ENCODE measurements at regions not wholly inside any gene's neighbourhood (a gene's known extent, or its start where the extent isn't known, plus 50 kb on each side); places are given as distances from the start of the nearest gene placed in this dataset.
A peak's percentile ranks its signal among the peaks of the same experiment; 100 is the strongest.

DNA sequence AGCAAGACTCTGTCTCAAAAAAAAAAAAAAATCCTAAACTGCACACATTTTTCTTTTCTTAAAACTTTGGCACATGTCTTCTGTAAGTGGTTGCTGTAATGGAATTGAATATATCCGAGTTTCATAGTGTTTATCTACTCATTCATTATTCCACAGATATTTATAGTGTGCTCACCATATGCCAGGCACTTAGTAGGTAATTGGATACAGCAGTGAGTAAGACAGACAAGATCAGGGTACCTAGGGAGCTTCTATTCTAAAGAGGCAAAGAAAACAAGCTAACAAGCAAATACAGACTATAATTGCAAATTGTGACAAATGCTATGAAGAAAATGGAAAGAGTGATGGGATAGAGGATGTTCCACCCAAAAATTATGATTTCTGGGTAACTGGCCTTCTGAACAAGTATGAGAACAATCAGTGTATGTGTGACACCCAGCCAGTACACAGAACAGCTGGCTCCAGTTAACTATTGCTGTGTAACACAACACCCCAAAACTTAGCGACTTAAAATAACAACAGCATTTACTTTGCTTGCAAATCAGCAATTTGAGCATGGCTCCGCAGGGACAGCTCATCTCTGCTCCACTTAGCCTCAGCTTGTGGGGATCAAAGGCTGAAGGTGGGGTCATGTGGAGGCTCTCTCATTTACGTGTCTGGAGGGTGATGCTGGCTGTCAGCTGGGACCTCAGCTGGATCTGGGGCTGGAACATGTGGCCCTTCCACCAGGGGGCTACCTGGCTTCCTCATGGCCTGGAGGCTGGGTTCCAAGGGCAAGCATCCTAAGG, 224.9 kb downstream of the INSIG2 start:
- DNase-seq: no peak

DNA sequence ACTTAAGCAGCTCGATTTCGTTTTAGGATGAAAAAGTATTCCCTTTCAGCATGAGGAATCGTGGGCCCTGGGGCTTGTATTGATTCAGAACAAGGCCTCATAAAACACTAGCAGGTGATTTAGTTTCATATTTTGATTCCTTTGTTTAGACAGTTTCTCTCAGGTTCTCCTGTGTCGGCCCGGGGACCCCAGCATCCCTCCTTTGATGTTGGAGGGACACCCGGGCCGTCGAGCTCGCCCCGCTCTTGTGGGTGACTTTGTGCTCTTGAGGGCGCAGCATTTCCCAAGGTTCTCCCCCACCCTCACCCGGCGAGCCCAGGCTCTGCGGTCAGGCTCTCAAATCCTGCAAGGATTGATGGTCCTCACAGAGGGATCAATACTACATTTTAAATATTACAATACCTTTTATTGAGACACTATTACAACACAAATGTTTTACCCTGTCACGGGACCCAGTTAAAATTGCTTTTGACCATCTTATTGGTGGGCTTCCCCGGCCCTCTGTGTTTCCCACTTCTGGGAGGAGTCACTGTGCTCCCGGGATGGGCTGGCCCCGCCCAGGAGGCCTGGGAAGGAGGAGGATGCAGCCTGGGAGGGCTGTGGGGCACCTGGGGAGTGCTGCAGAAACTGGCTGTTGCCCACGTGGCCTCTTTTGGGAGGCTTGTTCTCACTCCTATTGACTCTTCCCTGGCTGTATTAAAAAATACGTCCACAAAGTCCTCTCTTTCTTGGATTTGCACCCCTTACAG, 222.6 kb downstream of the INSIG2 start:
- DNase-seq: no peak

DNA sequence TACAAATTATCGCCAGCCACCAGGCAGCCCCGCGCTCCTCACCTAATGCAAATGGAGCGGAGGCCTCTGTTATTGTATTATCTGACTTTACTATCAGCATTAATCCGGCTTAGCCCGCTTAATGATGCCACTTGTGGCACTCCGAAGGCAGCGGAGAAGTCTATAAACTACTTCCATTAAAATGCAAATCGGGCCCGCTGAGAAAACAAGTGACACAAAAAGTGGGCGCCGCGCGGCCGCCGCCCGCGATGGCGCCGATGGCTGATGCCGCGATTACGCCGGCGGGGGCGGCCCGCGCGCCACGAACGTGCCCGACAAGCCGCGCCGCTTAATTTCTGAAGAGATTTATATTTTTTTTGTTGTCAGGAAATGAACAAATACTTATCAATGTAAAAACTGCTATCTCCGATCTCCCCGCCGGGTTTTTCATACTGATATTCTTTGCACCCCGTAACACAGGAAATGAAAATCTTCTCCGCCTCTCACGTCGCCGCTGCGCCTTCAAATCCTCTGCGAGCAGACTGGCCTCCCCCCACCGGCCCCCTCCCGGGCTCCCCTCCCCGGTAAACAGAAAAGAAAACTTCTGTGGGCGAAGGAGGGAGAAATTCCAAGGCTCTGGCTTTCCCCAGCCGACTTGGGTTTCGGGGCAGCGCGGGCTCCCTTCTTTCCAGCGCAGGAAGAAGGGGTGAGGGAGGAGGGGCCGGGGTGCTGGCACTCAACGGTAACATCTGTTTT, 221.8 kb downstream of the INSIG2 start:
- DNase-seq: peak; percentile 68

DNA sequence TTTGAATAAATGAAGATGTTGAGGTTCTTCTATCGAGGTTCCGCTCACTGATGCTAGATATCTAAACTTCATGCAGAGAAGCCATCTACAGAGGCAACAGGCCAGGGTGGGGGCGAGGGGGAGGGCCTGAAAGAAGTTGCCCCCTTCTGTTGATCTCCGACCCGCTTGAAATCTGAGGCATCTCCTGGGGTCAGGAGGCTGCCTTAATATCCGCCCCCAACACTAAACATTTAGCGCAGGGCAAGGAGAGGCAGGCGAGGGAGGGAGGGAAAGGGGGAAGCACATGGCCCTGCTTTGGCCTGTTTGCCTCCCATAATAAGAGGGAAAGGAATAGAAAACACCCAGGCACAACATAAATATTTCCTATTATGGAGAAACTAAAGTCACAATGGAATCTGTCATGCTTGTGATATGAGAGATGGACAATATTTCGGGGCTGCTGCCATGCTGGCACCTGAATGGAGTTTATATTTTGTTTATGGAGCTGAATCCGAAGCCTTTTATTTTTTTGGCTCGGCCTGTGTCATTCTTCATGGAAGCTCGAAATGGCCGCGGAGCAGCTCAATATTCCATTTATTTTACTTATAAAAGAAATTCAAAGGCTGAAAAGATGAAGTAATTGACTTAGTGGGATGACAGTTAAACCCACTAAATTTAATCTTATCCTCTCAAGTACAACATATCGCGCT, 221.1 kb downstream of the INSIG2 start:
- DNase-seq: no peak

DNA sequence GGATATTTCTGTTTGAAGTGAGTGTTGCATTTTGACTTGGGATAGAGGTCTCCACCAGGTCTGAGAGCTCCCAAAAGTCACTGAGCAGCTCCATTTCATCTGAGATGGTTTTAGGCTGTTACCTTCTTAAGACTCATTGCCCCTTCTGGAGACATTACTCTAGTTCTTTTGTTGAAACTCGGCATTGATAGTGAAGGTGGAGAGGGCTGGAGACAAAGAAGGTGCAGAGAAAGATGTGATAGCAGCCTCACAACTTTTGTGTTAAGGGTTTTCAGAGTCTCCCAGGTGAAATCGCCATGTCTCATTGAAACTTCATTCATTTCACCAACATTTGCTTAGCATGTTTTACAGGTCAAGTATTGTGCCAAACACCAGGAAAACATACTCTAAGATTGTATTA, 219.6 kb downstream of the INSIG2 start:
- DNase-seq: no peak

DNA sequence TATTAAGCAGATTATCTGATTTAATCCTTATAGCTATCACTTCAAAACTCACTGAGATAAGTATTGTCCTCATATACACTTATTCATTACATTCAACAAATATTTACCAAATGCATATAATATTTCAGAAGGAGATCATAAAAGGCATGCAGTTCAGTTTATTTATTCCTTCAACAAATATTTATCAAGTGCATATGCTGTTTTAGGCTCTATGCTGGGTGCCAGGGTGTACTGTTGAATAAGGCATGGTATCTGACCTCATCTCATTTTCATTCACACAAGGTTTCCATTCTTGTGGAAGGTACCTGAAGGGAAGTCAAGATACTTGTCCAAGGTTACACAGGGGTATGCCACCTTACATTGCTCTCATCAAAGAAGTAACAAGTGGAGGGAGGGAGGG, 213.0 kb downstream of the INSIG2 start:
- DNase-seq: no peak

DNA sequence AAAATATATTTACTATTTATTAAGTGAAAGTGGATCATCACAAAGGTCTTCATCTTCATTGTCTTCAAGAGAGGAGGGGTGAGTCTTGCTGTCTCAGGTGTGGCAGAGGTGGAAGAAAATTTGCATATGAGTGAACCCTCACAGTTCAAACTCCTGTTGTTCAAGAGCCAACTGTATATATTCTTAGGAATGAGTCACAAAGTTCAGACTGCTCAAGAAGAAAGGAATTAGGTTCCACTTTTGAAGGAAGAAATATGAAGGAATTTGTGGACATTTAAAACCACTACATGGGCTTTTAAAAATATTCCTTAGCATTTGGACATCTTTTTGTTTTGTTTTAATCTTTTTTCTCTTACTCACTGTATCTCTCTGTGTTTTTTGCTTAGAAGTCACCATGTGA, 212.6 kb downstream of the INSIG2 start:
- DNase-seq: no peak

DNA sequence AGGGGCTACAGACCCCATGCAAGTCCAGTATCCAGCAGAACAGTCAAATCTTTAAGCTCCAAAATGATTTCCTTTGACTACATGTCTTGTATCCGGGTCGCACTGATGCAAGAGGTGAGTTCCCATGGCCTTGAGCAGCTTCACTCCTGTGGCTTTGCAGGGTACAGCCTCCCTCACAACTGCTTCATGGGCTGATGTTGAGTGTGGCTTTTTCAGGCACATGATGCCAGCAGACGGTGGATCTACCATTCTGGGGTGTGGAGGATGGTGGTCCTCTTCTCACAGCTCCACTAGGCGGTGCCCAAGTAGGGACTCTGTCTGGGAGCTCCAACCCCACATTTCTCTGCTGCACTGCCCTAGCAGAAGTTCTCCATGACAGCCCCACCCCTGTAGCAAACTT, 208.4 kb downstream of the INSIG2 start:
- DNase-seq: no peak

DNA sequence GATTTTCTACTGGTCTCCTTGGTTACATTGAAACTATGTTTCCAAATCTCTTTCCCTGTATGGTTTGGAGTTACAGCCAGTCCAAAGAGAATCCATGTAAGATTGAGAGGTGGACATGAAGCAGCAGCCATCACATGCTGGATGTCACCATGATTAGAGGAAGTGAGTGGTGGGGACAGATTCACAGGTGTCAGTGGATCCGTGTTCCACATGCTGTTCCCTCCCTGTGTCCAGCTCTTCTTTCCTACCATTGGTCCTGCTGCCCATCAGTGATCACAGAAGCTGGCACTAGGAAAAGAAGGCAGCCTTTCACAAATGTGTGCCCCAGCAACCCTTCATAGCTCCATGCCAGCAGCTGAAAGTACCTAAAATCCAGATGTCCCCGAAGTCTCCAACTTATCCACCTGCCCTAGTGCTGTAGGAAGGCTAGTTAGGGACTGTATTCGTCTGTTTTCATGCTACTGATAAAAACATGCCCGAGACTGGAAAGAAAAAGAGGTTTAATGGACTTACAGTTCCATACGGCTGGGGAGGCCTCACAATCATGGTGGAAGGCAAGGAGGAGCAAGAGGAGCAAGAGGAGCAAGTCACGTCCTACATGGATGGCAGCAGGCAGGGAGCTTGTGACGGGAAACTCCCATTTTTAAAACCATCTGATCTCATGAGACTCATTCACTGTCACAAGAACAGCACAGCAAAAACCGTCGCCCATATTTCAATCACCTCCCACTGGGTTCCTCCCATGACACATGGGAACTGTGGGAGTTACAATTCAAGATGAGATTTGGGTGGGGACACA, 207.5 kb downstream of the INSIG2 start:
- no peak for DNase-seq

DNA sequence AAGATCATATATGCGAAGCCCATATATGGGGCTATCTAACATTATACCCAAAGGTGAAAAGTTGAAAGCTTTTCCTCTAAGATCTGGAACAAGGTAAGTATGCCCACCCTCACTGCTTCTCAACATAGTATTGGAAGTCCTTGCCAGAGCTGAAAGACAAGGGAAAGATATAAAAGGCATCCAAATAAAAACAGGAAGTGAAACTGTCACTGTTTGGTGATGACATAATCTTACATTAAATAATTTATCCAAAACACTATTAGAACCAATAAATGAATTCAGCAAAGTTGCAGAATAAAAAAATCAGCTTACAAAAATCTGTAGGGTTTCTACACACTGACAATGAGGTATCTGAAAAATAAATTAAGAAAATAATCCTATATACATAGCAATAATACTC, 205.8 kb downstream of the INSIG2 start:
- no peak for DNase-seq

DNA sequence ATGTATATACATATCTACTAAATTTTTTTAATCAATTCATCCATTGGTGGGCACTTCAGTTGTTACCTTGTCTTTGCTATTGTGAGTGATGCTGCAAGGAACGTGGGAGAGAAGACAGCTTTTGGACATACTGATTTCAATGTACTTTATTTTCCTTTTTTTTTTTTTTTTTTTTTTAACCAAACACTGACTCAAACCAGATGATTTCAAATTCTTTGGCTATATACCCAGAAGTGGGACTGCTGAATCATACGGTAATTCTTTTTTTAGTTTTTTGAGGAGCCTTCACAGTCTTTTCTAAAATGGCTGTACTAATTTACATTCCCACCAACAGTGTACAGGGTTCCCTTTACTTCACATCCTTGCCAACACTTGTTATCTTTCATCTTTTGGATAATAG, 204.7 kb downstream of the INSIG2 start:
- no peak for DNase-seq

DNA sequence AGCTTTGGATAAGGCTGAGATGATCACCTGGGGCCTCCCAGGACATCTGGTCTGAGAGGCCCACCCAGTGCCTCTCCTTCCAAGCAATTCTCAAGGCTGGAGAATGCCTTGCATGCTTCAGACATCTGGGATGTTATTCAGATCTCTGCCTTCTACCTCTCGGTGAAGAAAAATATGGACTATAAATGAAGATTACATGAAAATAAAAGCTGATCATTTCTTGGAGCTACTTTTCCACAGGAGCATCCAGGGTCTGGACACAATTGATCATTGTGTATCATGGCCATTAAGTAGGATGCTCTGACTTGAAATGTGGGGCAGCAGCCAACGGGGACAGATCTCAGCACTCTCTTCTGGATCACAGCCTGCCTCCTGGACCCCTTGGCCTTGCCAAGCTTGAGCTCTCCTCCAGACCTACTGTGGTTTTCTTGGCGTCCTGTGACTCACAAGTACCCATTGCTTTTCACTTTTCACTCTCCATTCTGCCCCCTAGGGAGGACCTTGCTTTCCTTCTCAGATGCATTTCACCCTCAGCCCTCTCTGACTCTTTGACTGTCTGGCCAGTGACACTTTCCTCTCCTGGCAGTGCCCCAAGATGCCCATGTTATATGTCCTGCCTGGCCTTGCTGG, 203.1 kb downstream of the INSIG2 start:
- DNase-seq: no peak

DNA sequence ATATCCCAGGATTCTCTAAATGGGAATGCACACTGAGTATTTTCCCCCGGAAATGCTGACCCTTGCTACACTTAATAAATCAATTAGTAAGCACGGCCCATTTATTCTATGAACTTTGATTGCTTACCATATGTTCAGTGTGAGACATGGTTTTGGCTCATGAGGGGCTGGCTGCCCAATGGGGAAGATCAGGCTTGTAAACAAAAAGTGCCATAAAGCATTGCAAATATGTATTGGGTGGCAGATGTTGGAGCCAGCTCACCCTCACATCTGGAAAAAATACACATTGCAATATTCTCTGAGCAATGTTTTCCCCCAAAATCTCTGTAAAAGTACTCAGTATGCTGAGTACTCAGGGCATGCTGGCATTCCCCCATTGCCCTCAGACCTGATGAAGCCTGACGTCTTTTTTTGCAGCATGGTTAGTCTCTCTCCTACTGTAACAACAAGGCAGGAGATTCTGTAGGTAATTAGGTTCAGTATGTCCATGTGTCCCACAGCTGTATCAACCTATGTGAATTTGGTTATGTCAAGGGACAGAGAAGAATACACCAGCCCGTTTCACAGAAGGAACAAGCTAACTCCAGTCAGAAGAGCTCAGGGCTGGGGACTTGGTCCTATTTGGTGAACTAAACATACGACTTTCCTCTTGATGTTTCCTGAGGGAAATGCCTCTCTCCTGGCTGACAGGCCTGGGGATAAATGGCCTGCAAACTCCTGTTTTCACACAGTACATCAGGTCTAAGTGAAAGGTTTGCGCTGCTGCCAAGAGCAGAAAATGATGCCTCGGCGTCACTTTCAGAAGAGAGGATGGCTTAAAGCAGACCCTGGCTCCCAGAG, 202.4 kb downstream of the INSIG2 start:
- DNase-seq: no peak

DNA sequence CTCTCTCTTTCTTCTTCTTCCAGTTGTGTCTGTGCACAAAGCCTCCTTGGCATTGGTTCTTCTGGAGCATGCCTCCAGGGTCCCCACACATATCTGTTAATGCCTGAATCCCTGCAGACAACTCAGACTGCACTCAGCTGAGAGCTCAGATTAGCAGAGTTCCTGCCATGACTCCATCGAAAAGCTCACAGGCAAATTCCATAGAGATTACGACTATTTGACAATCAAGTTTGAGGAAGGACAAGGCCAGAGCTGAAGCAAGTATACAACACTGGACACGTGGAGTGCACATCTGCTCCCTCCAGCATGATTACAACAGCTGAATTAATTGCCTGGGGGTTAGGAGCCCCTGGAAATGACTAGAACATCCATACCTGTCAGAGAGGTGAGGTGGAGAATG, 190.7 kb downstream of the INSIG2 start:
- DNase-seq: no peak

DNA sequence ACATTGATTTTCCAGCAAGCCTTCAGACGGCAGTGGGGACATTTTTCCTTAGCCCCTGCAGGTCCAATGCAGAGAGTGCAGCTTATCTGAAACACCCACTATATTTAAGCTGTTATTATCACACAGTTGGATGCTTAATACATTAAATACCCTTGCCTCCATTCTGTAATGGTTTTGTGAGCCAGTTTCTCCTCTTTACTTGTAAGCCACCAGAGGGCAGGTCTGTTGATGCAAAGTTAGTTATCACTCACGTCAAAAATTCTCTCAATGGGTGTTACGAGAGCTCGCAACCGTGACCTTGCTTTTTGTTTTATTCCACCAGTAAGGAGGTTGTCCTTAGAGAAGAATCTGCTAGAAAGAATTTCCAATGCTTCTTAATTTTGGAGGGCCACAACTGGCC, 189.8 kb downstream of the INSIG2 start:
- no peak for DNase-seq

DNA sequence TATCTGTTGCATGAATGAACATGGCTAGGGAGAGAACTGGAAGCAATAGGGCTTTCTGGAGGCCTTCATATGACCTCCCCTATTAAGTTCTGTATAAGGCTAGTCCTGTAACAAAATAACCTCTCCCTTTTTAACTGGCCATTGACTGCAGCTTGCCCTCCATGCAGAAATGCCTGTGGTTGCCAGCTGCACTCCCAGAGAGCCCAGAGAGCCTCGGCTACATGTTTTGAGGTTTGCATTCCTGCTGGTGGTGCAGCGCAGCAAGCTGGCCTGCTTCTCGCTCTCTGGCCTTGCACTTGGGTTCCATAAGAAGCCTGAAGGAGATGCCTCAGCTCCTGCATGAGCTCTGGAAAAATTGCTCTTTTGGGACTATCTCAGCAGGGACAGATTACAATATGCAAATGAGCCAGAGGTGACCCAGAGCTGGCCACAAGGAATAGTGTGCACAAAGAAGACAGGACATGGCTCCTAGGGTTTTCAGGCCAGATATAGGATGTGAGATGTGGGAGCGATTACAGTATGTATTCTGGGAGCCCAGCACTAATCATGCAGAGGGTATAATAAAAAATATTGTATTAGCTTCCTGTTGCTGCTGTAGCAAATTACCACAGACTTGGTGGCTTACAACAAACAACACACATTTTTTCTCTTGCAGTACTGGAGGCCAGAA, 186.7 kb downstream of the INSIG2 start:
- no peak for DNase-seq

DNA sequence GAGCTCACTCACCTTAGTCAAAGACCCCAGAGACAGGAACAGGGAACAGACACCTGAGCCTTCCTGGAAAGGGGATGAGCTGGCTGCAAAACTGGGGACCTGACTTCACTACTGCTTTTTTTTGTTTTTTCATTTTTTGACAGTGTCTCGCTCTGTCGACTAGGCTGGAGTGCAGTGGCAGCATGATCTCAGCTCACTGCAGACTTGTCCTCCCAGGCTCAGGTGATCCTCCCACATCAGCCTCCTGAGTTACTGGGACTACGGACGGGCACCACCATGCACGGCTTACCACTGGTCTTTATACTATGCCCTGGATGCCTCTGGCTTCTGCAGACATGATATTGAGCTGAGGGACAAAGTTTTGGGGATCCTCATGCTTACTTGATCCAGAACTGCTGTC, 184.1 kb downstream of the INSIG2 start:
- DNase-seq: no peak

DNA sequence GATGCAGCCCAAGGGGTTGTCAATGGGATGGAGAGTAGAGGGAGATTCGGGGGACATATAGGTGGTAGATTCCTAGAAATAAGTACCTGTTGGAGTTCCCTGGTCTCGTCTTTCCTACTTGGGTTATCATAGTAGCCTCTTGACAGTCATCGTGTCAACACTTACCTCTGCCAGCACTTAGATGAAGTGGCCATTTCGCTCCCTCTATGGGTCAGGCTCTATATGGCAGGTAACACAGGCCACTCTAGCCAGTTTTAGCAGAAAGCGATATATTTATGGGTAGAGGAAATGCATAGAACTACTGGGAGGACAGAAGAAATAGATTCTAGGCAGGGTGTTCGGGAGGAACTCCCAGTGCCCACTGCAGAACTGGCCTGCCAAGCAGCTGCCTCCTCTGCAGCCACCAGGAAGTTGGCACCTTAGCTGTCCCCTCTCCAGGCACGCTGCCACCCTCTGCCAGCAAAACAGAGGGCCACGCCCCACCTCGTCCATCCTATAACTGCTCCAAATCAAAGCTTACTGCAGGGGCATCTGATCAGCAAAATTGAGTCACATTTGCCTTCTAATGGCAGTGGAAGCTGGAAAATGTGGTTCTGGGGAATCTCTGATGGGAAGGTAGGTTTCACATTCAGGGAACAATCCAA, 181.3 kb downstream of the INSIG2 start:
- DNase-seq: no peak

DNA sequence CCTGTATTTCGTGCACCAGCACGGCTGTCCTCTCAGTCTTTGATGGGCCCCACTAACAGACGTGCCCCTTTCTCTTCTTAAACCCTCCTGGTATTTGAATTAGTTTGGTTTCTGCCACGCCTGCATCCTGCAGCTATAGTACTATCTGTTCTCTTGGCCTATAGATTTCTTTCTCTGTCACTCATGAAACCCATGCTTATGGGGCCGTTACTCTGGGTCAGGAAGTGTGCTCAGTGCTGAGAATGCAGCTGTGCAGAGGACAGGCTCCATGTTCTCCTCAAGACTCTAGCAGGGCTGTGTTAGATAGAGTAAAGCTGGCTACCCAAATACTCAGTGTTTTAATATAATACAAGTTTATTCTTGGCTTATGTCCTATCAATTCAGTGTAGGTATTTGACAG, 180.0 kb downstream of the INSIG2 start:
- DNase-seq: no peak
